GM23248 (cell line): ENCODE measurements at regions not wholly inside any gene's neighbourhood (a gene's known extent, or its start where the extent isn't known, plus 50 kb on each side); places are given as distances from the start of the nearest gene placed in this dataset.

Source experiments
- EZH2 ChIP-seq: fragments of 200-600 bp; sonication (generic); IDR thresholded peaks from 2 replicates; pipeline ENCODE4 v1.6.1; 2018; ENCODE audit warnings: antibody characterized with exemption, mild to moderate bottlenecking; ENCODE audit not compliant: insufficient read depth, poor library complexity, severe bottlenecking
- EZH2phosphoT487 ChIP-seq: fragments of 200-600 bp; sonication (generic); IDR thresholded peaks from 2 replicates; pipeline ENCODE4 v1.6.1; 2018; ENCODE audit warnings: antibody characterized with exemption, moderate library complexity, mild to moderate bottlenecking, low read depth; ENCODE audit not compliant: insufficient read depth

DNA sequence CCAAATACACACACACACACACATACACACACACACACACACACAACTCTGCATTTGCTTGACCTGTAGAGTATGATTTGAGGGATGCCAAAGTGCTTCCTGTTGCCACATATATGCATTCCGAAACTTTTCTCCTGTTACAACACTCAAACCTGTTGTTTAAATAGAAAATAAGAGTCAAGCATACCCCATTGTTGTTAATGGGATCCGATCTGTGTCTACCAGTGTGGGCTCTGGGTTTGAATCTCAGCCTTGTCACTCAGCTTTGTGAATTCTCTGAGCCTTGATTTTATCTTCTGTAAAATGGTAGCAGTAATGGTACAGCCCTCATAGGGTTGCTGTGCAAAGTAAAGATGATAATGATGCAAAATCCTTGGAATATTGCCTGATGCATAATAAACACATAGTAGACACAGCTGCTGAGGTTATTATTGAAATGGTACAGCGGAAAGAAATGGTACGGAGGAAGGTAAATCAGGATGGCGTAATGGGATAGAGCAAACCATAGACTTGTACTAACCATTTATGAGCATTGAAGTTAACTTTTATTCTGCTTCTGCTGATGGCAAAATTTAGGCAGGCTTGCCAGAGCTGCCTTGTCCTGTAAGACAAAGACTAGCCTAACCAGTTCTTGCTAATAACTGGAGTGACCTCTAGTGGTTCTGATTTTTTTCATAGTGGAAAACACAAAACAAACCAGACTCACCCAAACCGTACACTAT lies 113.5 kb upstream of the PHACTR1 start:
- no peak for TF ChIP-seq EZH2
- no peak for TF ChIP-seq EZH2phosphoT487
